Suprapubic skin (tissue), 4 donors: ENCODE measurements at regions not wholly inside any gene's neighbourhood (a gene's known extent, or its start where the extent isn't known, plus 50 kb on each side); places are given as distances from the start of the nearest gene placed in this dataset.

Source experiments
- EP300 ChIP-seq: sonication (generic); formaldehyde crosslinking; IDR thresholded peaks from one replicate; pipeline ENCODE4 v1.6.1; 2017; ENCODE audit warnings: antibody characterized with exemption
- POLR2A ChIP-seq, 2 donors: fragments of 450-650 bp; IDR thresholded peaks; one replicate each; pipeline ENCODE4 v1.6.1; 2017; ENCODE audit warnings: antibody characterized with exemption in 2 of 2, mild to moderate bottlenecking in 2 of 2, moderate library complexity in 2 of 2
- POLR2AphosphoS5 ChIP-seq, 3 donors: sonication (generic); formaldehyde crosslinking; IDR thresholded peaks; one replicate each; pipeline ENCODE4 v1.6.1; 2017; ENCODE audit warnings: antibody characterized with exemption in 3 of 3
- TF ChIP-seq, protein P1 (sequence below), 2 donors: fragments of 200-600 bp in 1 of 2; fragments of 450-650 bp in 1 of 2; sonication (generic) in 1 of 2; IDR thresholded peaks; one replicate each; pipeline ENCODE4 v1.5.1; 2016 to 2019; ENCODE audit warnings: antibody characterized with exemption in 2 of 2, mild to moderate bottlenecking in 1 of 2, moderate library complexity in 1 of 2

DNA sequence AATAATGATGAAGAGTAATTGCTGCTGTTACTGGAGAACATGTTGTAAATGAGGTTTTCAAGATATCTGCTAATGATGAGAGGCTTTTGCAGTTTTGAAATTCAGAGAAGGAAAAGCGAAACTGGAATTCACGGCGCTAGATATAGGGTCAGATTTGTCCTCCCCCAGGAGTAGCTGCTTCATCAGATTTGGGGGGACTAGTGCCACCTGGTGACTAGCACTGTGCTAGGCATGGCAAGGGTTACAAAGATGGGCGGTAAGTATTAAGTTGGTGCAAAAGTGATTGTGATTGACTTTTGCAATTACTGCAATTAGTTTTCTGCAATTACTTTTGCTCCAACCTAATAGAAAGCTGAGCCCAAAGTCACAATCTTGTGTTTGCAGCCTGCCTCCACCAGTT, 879.9 kb upstream of the TENM4 start:
- TF ChIP-seq, protein P1, sequence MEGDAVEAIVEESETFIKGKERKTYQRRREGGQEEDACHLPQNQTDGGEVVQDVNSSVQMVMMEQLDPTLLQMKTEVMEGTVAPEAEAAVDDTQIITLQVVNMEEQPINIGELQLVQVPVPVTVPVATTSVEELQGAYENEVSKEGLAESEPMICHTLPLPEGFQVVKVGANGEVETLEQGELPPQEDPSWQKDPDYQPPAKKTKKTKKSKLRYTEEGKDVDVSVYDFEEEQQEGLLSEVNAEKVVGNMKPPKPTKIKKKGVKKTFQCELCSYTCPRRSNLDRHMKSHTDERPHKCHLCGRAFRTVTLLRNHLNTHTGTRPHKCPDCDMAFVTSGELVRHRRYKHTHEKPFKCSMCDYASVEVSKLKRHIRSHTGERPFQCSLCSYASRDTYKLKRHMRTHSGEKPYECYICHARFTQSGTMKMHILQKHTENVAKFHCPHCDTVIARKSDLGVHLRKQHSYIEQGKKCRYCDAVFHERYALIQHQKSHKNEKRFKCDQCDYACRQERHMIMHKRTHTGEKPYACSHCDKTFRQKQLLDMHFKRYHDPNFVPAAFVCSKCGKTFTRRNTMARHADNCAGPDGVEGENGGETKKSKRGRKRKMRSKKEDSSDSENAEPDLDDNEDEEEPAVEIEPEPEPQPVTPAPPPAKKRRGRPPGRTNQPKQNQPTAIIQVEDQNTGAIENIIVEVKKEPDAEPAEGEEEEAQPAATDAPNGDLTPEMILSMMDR (IDR thresholded peaks at IDR 0.05), result no peak
- TF ChIP-seq POLR2AphosphoS5 (IDR thresholded peaks at IDR 0.05) (no peak), POLR2A (IDR thresholded peaks at IDR 0.05) (no peak), EP300 (no peak)
